ENCODE measurements at regions not wholly inside any gene's neighbourhood (a gene's known extent, or its start where the extent isn't known, plus 50 kb on each side); places are given as distances from the start of the nearest gene placed in this dataset.
"Not testable (repeated sequence)": the region's sequence is repeated elsewhere in the genome, so short reads cannot be mapped to it uniquely, and the experiment has no call there.

GRCh38 chr7:150189963-150190362, 133.2 kb upstream of the LRRC61 start:
- H3K9me3 ChIP-seq; ATAC-seq; H3K27ac ChIP-seq; DNase-seq; H3K36me3 ChIP-seq; H3K4me3 ChIP-seq; H3K4me1 ChIP-seq; intact Hi-C loops (cut with DNase I); H3K27me3 ChIP-seq: not testable (repeated sequence)
- 57% methylated on average over 1 of the region's 1 CpG for WGBS (ENCODE audit: insufficient coverage, low coverage, low lambda C conversion rate, missing lambda C conversion rate)

GRCh38 chr7:150192541-150192940, 130.6 kb upstream of the LRRC61 start:
- DNase-seq; H3K27me3 ChIP-seq; H3K4me1 ChIP-seq; H3K9me3 ChIP-seq; intact Hi-C loops (cut with DNase I); H3K4me3 ChIP-seq; ATAC-seq; H3K36me3 ChIP-seq; H3K27ac ChIP-seq: not testable (repeated sequence)
- 78% methylated on average over 4 of the region's 4 CpGs for WGBS (ENCODE audit: insufficient coverage, low coverage, low lambda C conversion rate, missing lambda C conversion rate)

DNA sequence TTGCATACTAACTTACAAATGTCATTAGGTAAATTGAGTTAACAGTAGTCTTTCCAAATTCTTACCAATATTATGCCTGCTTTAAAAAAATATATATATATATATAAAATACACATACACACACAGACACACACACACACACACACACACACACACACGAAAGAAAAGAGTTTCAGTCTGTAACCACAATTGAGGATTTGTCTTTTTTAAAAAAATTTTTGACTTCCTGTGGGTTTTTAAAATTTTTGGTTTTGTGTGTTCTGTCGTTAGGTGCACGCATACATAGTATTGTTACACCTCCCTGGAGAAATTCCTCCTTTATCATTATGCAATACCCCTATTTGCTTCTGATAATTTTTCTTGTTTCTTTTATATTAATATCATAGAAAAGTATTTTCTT, 129.3 kb upstream of the LRRC61 start:
- H3K9me3 ChIP-seq; H3K27me3 ChIP-seq; H3K36me3 ChIP-seq; H3K27ac ChIP-seq; intact Hi-C loops (cut with DNase I); DNase-seq; H3K4me1 ChIP-seq; H3K4me3 ChIP-seq; ATAC-seq: not testable (repeated sequence)
- 64% methylated on average over 3 of the region's 3 CpGs for WGBS (ENCODE audit: insufficient coverage, low coverage, low lambda C conversion rate, missing lambda C conversion rate)

Small RNA genes lying in the stretch of these regions (small RNA-seq; reads per million reads assigned to genes)
- 0 reads per million in 2 experiments for gene AC092666.2

All from right lobe of liver (tissue), 6 donors.